ENCODE measurements at regions not wholly inside any gene's neighbourhood (a gene's known extent, or its start where the extent isn't known, plus 50 kb on each side); places are given as distances from the start of the nearest gene placed in this dataset.

DNA sequence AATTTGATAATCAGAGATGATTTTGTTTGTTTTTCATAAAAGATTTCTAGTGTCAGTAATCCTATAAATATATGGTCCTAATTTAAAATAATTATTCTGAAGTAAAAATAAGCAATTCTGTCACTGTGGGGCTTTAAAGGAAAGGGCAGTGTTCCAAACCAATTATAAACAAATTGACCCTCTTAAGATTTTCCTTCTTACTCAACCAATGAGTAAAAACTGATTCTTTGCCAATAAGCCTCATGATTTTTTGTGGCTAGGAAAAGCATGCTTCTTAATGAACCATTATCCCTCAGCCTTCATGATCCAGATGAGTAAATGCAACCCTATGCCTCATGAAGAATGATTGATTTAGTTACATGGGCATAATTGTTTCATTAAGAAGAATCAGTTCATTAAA lies 1010.4 kb downstream of the ADGRL3 start:
- DNase-seq (no peak), ATAC-seq (ENCODE audit: low read depth in 2 of 2) (no peak)
- Mint-ChIP-seq H3K4me3 (no peak overlapping the region), H3K9me3 (peaks cover 0 to 5% (median 0%) of the 10 kb centered on the region in 7 donors), H3K27ac (no peak overlapping the region), H3K36me3 (no peaks in the 10 kb centered on the region), H3K4me1 (no peaks in the 10 kb centered on the region), H3K27me3 (no peaks in the 10 kb centered on the region)

DNA sequence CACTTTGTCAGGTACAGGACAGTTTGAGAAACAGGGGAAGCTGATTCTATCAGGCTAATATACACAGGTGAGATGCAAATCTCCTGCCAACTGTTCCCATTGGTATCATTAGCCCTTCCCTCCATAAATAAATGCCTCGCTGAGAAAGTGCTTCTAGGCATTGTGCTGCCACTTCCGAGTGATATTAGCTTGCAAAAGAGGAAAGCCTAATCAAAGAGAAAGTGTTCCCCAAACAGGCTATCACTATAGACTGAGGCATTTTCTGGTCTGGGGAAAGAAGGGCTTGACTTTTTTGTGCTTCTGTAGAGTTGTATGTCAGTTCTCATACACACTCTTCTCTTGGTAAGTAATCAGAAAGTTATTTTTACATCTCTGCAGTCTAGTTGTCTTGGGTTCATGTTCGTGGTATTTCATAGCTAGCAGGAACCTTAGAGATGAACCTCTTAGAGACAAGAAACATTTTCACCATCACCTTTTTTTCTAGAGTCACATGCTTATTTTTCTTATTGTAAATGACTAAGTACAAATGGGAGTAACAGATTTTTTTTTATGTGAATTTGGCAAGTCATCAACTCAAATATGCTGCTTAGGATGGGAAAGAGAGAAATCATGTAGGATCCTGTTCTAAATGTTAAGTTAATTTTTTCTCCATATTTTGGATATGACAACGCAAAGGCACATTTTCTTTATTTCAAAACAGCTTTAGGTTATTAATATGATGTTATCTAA lies 1009.8 kb downstream of the ADGRL3 start:
- DNase-seq (no peak), ATAC-seq (ENCODE audit: low read depth in 2 of 2) (no peak)
- no peaks in the 10 kb centered on the region for H3K4me1 Mint-ChIP-seq
- no peaks in the 10 kb centered on the region for H3K36me3 Mint-ChIP-seq
- H3K27ac Mint-ChIP-seq: no peak overlapping the region
- no peaks in the 10 kb centered on the region for H3K27me3 Mint-ChIP-seq
- peaks cover 0 to 5% (median 0%) of the 10 kb centered on the region in 7 donors for H3K9me3 Mint-ChIP-seq
- H3K4me3 Mint-ChIP-seq: no peak overlapping the region

DNA sequence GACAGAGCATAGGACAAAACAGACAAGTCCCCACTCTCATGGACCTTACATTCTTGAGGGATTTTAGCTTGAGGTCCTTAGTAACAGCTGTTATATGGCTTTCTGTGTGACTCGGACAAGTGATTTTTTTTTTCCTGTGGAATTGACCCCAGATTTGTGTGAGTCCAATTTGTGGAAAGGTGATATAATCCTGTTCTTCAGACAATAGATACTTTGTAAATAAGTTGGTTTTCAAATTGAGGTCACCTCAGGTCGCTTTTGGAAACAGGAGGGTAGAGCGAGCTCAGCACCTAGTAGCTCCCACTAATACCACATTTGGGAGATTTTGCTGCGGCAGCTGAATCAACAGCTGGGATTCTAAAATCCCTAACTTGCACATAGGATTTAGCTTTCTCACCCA lies 1008.8 kb downstream of the ADGRL3 start:
- no peak overlapping the region for H3K4me3 Mint-ChIP-seq
- ATAC-seq (ENCODE audit: low read depth in 2 of 2) (no peak), DNase-seq (no peak)
- no peaks in the 10 kb centered on the region for H3K4me1 Mint-ChIP-seq
- no peaks in the 10 kb centered on the region for H3K36me3 Mint-ChIP-seq
- H3K27me3 Mint-ChIP-seq: no peaks in the 10 kb centered on the region
- H3K27ac Mint-ChIP-seq: no peak overlapping the region
- peaks cover 0 to 5% (median 0%) of the 10 kb centered on the region in 7 donors for H3K9me3 Mint-ChIP-seq

DNA sequence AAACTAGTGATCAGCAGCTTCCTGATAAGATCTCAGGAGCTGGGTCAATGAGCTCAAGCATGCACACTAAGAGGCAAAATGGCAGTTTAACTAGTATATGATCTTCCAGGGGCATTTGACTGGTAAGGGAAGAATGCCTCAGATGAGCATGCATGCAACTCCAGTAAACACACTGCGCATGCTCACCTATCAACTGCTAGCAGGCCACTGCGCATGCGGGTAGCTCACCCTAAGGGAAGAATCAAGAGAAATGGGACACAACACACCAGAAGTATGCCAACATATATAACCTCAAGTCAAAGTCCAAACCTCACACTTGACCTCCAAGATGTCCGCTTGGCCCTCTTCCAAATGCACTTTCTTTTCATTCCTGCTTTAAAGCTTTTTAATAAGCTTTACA lies 1004.0 kb downstream of the ADGRL3 start:
- Mint-ChIP-seq H3K27me3 (no peaks in the 10 kb centered on the region), H3K4me3 (no peak overlapping the region), H3K9me3 (peaks cover 0 to 8% (median 2%) of the 10 kb centered on the region in 7 donors), H3K36me3 (no peaks in the 10 kb centered on the region), H3K27ac (no peak overlapping the region), H3K4me1 (no peaks in the 10 kb centered on the region)
- DNase-seq (no peak), ATAC-seq (ENCODE audit: low read depth in 2 of 2) (no peak)

DNA sequence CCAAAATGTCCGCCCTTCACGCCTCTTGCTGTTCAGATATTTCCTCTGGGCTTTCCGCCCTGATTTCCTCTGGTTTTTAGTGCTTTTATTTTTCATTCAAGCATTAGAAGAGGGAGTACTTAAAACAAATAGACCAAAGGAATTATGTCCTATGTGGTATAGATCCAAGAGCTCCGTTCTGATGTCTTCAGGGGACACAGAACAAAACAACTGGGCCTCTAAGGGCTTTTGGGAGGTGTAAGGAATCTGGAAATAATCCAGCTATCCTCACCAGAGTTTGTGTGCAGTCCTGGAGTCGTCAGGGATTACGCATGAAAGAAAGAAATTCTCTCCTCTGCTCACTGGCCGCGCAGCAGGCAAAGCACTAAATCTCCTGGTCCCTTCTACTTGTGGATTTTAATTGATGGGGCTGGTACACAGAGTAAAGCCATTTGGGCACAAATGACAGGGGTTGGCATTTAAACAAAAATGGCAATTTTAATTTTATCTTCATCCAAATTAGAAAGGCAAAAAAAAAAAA lies 999.2 kb downstream of the ADGRL3 start:
- Mint-ChIP-seq H3K4me3 (no peak overlapping the region), H3K27ac (no peak overlapping the region)

DNA sequence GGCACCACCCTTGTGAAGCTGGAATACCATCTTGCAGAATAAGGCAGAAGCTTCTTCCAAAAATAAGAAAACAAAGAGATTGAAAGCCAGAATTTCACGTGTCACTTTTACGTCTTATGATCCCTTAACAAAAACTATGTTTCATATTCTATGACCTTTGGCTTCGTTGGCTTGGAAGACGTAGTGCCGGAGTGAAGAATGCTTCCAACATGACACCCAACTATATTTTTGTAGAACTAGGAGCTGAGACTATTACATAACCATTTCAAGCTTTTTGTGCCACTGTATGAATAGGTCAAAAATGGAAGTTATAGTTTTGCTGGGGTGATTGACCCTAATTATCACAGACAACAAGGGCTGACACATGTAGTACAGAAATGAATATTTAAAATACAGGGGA lies 996.2 kb downstream of the ADGRL3 start:
- H3K9me3 Mint-ChIP-seq: peaks cover 0 to 5% (median 2%) of the 10 kb centered on the region in 7 donors
- no peaks in the 10 kb centered on the region for H3K36me3 Mint-ChIP-seq
- no peaks in the 10 kb centered on the region for H3K4me1 Mint-ChIP-seq
- ATAC-seq (ENCODE audit: low read depth in 2 of 2) (no peak), DNase-seq (no peak)
- no peak overlapping the region for H3K4me3 Mint-ChIP-seq
- no peak overlapping the region for H3K27ac Mint-ChIP-seq
- no peaks in the 10 kb centered on the region for H3K27me3 Mint-ChIP-seq

More for the DNA sequence above, 999.2 kb downstream of the ADGRL3 start:
- Mint-ChIP-seq H3K36me3 (no peaks in the 10 kb centered on the region), H3K27me3 (no peaks in the 10 kb centered on the region), H3K9me3 (peaks cover 0 to 6% (median 2%) of the 10 kb centered on the region in 7 donors), H3K4me1 (no peaks in the 10 kb centered on the region)
- no peak for DNase-seq
- ATAC-seq (ENCODE audit: low read depth in 2 of 2): no peak

DNA sequence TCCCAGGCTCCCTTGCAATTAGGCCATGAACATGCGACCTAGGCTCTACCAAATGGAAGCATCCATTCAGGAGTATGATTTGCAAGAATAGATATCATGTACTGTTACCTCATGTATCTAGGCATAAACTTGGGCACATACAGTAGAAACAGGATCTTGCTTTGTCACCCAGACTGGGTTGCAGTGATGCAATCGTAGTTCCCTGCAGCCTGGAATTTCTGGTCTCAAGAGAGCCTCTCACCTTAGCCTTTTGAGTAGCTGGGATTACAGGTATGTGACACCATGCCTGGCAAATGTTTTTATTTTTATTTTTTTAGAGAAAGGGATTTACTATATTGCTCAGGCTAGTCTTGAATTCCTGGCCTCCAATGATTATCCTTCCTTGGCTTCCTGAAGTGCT lies 994.2 kb downstream of the ADGRL3 start:
- H3K4me1 Mint-ChIP-seq: no peaks in the 10 kb centered on the region
- H3K4me3 Mint-ChIP-seq: no peak overlapping the region
- DNase-seq (no peak), ATAC-seq (ENCODE audit: low read depth in 2 of 2) (no peak)
- peaks cover 0 to 5% (median 3%) of the 10 kb centered on the region in 7 donors for H3K9me3 Mint-ChIP-seq
- no peak overlapping the region for H3K27ac Mint-ChIP-seq
- H3K27me3 Mint-ChIP-seq: no peaks in the 10 kb centered on the region
- no peaks in the 10 kb centered on the region for H3K36me3 Mint-ChIP-seq

DNA sequence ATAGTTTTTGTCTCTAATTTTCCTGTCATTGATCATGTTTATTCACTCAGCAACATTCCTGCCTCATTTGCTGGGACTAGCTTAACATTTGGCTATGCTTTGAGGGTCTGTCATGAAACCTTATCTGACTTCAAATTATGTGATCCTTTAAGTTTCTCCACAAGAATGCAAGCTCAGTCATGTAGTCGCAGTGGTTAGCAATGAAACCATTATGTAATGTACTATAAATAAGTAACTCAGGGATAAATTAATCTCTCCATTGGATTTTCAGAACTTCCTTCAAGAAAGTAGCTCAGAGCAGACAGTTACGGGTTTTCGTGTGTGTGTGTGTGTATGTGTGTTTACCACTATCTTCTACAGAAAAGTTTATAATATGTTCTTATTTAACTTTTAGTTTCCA lies 993.6 kb downstream of the ADGRL3 start:
- H3K36me3 Mint-ChIP-seq: no peaks in the 10 kb centered on the region
- no peak for ATAC-seq (ENCODE audit: low read depth in 2 of 2)
- no peaks in the 10 kb centered on the region for H3K4me1 Mint-ChIP-seq
- no peak overlapping the region for H3K4me3 Mint-ChIP-seq
- no peak overlapping the region for H3K27ac Mint-ChIP-seq
- H3K27me3 Mint-ChIP-seq: no peaks in the 10 kb centered on the region
- H3K9me3 Mint-ChIP-seq: peaks cover 0 to 5% (median 2%) of the 10 kb centered on the region in 7 donors
- DNase-seq: no peak

DNA sequence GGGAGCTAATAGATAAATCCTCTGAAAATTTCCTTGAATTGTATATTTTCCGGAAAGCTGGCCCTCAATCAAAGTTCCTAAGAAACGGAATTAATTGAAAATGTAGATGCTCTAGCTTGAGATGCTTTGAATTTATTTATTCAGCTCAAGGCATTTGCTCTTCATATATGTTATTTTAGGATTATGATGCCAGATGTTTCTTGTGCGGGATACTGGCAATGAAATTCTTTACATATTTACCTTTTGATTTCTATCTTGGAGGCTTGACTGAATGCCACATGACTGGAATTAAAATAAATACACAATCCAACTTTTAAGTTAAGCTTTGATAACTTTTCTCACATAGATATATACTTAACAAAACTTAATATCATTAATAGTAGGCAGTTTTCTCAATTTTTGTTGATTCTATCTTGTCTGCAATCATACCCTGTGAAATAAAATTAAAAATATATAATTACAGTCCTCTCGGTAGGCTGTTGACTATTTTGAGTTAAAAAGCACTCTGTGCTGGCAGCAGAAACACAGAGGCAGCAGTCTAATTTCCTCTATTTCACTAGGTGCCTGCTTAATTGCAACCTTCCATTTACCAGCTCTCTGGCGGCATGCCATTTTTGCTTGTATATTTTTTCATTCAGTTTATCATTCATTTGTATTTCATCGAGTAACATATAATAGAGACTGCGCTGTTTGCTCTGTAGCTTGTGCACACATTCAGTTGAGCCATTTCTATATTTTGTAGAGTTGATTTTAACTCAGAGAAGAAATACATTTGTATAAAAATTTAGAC lies 991.5 kb downstream of the ADGRL3 start:
- ATAC-seq (ENCODE audit: low read depth in 2 of 2) (no peak), DNase-seq (no peak)
- H3K4me1 Mint-ChIP-seq: no peaks in the 10 kb centered on the region
- H3K27me3 Mint-ChIP-seq: no peaks in the 10 kb centered on the region
- no peak overlapping the region for H3K27ac Mint-ChIP-seq
- H3K9me3 Mint-ChIP-seq: peaks cover 0 to 10% (median 7%) of the 10 kb centered on the region in 7 donors
- no peaks in the 10 kb centered on the region for H3K36me3 Mint-ChIP-seq
- no peak overlapping the region for H3K4me3 Mint-ChIP-seq

DNA sequence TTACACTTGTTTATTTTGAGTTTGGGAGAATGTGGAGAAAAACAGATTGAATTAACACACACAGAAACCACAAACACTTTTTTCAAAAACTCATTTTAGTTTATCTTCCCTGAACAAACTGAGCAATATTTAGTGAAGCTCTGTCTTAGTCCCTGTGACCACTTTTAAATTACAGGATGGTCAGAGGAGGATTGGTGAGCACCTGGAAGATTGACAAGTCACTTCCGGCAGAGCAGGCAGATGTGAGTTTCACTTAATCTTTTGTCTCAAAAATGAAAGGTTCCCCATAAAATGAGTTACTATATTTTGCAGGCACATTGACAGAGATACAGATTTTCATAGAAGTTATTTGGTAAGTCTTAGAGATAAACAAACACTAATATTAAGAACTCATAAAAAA lies 970.1 kb downstream of the ADGRL3 start:
- DNase-seq (no peak), ATAC-seq (ENCODE audit: low read depth in 2 of 2) (no peak)
- no peaks in the 10 kb centered on the region for H3K4me1 Mint-ChIP-seq
- no peaks in the 10 kb centered on the region for H3K27me3 Mint-ChIP-seq
- no peaks in the 10 kb centered on the region for H3K36me3 Mint-ChIP-seq
- H3K9me3 Mint-ChIP-seq: peaks cover 0 to 11% (median 5%) of the 10 kb centered on the region in 7 donors
- H3K4me3 Mint-ChIP-seq: no peak overlapping the region
- no peak overlapping the region for H3K27ac Mint-ChIP-seq

DNA sequence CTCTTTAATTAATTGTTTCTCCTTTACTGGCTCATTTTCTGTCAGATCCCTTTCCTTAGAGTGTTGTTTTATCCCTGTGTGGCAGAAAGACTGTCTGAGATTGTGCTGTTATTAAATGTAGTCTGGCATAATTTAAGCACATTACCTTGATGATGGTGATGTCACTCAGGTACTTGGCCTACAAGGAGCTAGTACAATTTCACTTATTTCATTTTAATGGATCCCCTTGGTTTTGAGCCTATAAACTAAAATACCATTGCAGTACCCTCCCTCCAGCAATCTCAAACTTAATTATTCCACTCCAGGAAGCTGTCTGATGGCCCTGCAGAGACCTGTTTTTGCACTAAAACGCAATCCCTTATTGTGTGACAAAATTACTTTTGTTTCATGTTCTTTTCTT lies 968.6 kb downstream of the ADGRL3 start:
- Mint-ChIP-seq H3K9me3 (peaks cover 0 to 19% (median 7%) of the 10 kb centered on the region in 7 donors), H3K27ac (no peak overlapping the region), H3K36me3 (no peaks in the 10 kb centered on the region), H3K4me3 (no peak overlapping the region), H3K4me1 (no peaks in the 10 kb centered on the region), H3K27me3 (no peaks in the 10 kb centered on the region)
- ATAC-seq (ENCODE audit: low read depth in 2 of 2): no peak
- DNase-seq: no peak

DNA sequence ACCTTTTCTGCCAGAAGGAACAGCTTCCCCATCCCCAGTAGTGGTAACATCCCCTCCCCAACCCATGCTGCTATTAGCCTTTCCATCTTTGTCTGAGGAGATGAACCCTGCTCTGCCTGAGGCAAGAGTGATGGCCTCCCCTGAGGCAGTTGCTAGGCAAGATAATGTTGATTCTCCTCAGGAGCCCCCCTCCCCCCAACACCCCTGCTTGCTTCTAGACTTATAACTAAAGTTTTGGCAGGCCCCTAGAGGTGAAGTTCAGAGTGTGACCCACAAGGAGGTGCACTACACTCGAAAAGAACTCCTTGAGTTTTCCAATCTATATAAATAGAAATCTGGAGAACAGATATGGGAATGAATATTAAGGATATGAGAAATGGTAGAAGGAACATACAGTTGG lies 962.5 kb downstream of the ADGRL3 start:
- Mint-ChIP-seq H3K27me3 (no peaks in the 10 kb centered on the region), H3K4me1 (no peaks in the 10 kb centered on the region), H3K4me3 (no peak overlapping the region), H3K9me3 (peaks cover 7 to 24% (median 12%) of the 10 kb centered on the region in 7 donors), H3K27ac (no peak overlapping the region), H3K36me3 (no peaks in the 10 kb centered on the region)
- DNase-seq: no peak
- ATAC-seq (ENCODE audit: low read depth in 2 of 2): no peak

DNA sequence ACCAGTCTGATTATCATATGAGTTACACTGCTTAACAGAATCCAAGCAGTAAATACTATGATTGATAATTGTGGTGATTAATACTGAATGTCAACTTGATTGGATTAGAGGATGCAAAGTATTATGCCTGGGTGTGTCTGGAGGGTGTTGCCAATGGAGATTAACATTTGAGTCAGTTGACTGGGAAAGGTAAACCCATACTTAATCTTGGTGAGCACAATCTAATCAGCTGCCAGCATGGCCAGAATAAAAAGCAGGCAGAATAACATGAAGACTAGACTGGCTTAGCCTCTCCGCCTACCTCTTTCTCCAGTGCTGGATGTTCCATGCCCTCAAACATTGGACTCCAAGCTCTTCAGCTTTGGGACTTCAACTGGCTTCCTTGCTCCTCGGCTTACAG lies 961.3 kb downstream of the ADGRL3 start:
- Mint-ChIP-seq H3K36me3 (no peaks in the 10 kb centered on the region), H3K4me1 (no peaks in the 10 kb centered on the region), H3K9me3 (peaks cover 7 to 22% (median 12%) of the 10 kb centered on the region in 7 donors), H3K27ac (no peak overlapping the region), H3K4me3 (no peak overlapping the region), H3K27me3 (no peaks in the 10 kb centered on the region)
- DNase-seq: no peak
- ATAC-seq (ENCODE audit: low read depth in 2 of 2): no peak

DNA sequence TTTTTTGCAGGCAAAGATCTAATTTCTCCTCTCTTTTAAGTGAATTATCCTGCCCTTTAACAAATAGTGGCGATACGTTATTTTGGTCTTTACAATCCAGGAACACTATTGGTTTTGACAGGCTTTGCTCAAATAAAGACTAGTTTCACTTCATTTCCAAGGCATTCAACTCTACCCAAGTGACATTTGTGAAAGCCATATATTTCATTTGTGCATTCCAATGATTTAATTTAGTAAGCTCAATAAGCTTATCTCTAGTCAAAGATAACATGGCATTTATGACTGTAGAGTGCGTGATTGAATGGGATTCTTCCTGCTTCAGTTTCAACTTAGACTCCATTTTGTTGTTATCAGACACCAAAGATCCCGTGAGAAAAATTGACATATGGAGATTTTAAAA lies 959.8 kb downstream of the ADGRL3 start:
- H3K9me3 Mint-ChIP-seq: peaks cover 4 to 19% (median 11%) of the 10 kb centered on the region in 7 donors
- no peaks in the 10 kb centered on the region for H3K36me3 Mint-ChIP-seq
- H3K27me3 Mint-ChIP-seq: no peaks in the 10 kb centered on the region
- no peak overlapping the region for H3K4me3 Mint-ChIP-seq
- H3K4me1 Mint-ChIP-seq: no peaks in the 10 kb centered on the region
- DNase-seq: no peak
- no peak overlapping the region for H3K27ac Mint-ChIP-seq
- no peak for ATAC-seq (ENCODE audit: low read depth in 2 of 2)
